ENCODE measurements at regions not wholly inside any gene's neighbourhood (a gene's known extent, or its start where the extent isn't known, plus 50 kb on each side); places are given as distances from the start of the nearest gene placed in this dataset.

DNA sequence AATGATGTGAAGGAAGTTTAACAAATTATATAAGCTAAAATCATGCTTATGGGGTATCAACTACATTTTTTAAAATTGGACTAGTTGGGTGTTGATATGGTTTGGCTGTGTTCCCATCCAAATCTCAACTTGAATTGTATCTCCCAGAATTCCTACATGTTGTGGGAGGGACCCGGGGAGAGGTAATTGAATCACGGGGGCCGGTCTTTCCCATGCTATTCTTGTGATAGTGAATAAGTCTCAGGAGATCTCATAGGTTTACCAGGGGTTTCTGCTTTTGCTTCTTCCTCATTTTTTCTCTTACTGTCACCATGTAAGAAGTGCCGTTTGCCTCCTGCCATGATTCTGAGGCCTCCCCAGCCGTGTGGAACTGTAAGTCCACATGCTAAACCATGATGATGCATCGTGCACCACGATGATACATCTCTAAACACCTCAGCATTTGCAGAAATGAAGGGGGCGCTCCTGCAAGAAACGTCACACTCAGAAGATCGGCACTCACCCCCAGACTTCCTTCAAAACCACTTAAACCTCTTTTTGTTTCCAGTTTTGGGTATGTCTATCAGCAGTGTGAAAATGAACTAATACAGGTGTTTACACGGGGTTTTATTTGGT lies 340.0 kb downstream of the SHANK2 start:
- intact Hi-C loops (cut with micrococcal nuclease; ENCODE audit: unreplicated experiment): no loop called here
- Histone ChIP-seq H3K36me3 (ENCODE audit: low read depth) (no peaks in the 10 kb centered on the region), H3K4me2 (no peak overlapping the region), H3K4me3 (no peak overlapping the region), H3K4me1 (replicated peaks; ENCODE audit: insufficient read depth) (no peaks in the 10 kb centered on the region), H3K9me2 (ENCODE audit: insufficient read depth) (no peaks in the 10 kb centered on the region), H2AFZ (no peak overlapping the region), H3K9me3 (ENCODE audit: insufficient read depth, low read depth) (no peaks in the 10 kb centered on the region), H4K20me1 (ENCODE audit: insufficient read depth) (0 out of 2 replicates have a peak, but pooled peaks cover 9% of the 10 kb centered on the region), H3K27me3 (ENCODE audit: insufficient read depth, low read depth) (no peaks in the 10 kb centered on the region), H3K27ac (no peak overlapping the region), H3K79me2 (ENCODE audit: low read depth) (no peaks in the 10 kb centered on the region), H3F3A (ENCODE audit: insufficient read depth, low read depth) (no peaks in the 10 kb centered on the region)
- BruUV-seq (replicated peaks): no TSS peak
- ChIA-PET POLR2A (ENCODE audit: unreplicated experiment) (interaction anchor here (0.6 kb wide), 1 partner anchor 91 kb away, joined by 3 read pairs; no protein-coding TSS in a partner anchor), CTCF (no interaction called here)
- DNase-seq: no peak
- TF ChIP-seq EZH2 (IDR thresholded peaks at IDR 0.05; ENCODE audit: low read depth): no peak
- TF ChIP-seq CTCF (conservative IDR thresholded peaks at IDR 0.05): no peak

- POLR2A ChIA-PET (ENCODE audit: unreplicated experiment): no interaction called here
- no peak for DNase-seq
- H3F3A ChIP-seq (ENCODE audit: insufficient read depth, low read depth): no peaks in the 10 kb centered on the region
Measured at GRCh38 chr11:70913715-70914231, 338.6 kb downstream of the SHANK2 start.

DNA sequence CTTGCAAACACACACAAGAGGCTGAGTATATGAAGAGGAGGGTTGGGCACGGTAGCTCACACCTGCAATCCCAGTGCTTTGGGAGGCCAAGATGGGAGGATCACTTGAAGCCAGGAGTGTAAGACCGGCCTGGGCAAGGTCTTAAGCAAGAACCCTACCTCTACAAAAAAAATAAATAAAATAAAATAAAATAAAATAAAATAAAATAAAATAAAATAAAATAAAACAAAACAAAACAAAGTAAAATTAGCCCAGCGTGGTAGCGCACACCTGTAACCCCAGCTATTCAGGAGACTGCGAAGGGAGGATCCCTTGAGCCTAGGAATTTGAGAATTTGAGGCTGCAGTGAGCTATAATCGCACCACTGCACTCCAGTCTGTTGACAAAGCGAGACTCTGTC lies 337.9 kb downstream of the SHANK2 start:
- TF ChIP-seq CTCF (conservative IDR thresholded peaks at IDR 0.05): no peak
- TF ChIP-seq EZH2 (IDR thresholded peaks at IDR 0.05; ENCODE audit: low read depth): no peak
- H3K27ac ChIP-seq: no peak overlapping the region
- H3K4me3 ChIP-seq: no peak overlapping the region
- H4K20me1 ChIP-seq (ENCODE audit: insufficient read depth): 0 out of 2 replicates have a peak, but pooled peaks cover 8% of the 10 kb centered on the region
- H3K4me2 ChIP-seq: no peak overlapping the region
- ChIA-PET POLR2A (ENCODE audit: unreplicated experiment) (no interaction called here), CTCF (interaction anchor here (0.7 kb wide), 1 partner anchor 29 kb away, joined by 16 read pairs; no protein-coding TSS in a partner anchor)
- no peaks in the 10 kb centered on the region for H3K79me2 ChIP-seq (ENCODE audit: low read depth)
- no peaks in the 10 kb centered on the region for H3K9me3 ChIP-seq (ENCODE audit: insufficient read depth, low read depth)
- no peaks in the 10 kb centered on the region for H3K36me3 ChIP-seq (ENCODE audit: low read depth)
- intact Hi-C loops (cut with micrococcal nuclease; ENCODE audit: unreplicated experiment): no loop called here
- DNase-seq: no peak
- H2AFZ ChIP-seq: no peak overlapping the region
- BruUV-seq (replicated peaks): no TSS peak
- H3K27me3 ChIP-seq (ENCODE audit: insufficient read depth, low read depth): no peaks in the 10 kb centered on the region
- no peaks in the 10 kb centered on the region for H3K4me1 ChIP-seq (replicated peaks; ENCODE audit: insufficient read depth)
- H3K9me2 ChIP-seq (ENCODE audit: insufficient read depth): no peaks in the 10 kb centered on the region
- no peaks in the 10 kb centered on the region for H3F3A ChIP-seq (ENCODE audit: insufficient read depth, low read depth)

More at GRCh38 chr11:70913715-70914231, 338.6 kb downstream of the SHANK2 start:
- no TSS peak for BruUV-seq (replicated peaks)
- Histone ChIP-seq H3K79me2 (ENCODE audit: low read depth) (no peaks in the 10 kb centered on the region), H2AFZ (no peak overlapping the region), H3K9me2 (ENCODE audit: insufficient read depth) (no peaks in the 10 kb centered on the region), H4K20me1 (ENCODE audit: insufficient read depth) (0 out of 2 replicates have a peak, but pooled peaks cover 8% of the 10 kb centered on the region), H3K36me3 (ENCODE audit: low read depth) (no peaks in the 10 kb centered on the region), H3K4me2 (no peak overlapping the region), H3K4me1 (replicated peaks; ENCODE audit: insufficient read depth) (no peaks in the 10 kb centered on the region), H3K4me3 (no peak overlapping the region), H3K9me3 (ENCODE audit: insufficient read depth, low read depth) (no peaks in the 10 kb centered on the region), H3K27ac (no peak overlapping the region), H3K27me3 (ENCODE audit: insufficient read depth, low read depth) (no peaks in the 10 kb centered on the region)
- CTCF ChIA-PET: no interaction called here
- intact Hi-C loops (cut with micrococcal nuclease; ENCODE audit: unreplicated experiment): no loop called here
- TF ChIP-seq EZH2 (IDR thresholded peaks at IDR 0.05; ENCODE audit: low read depth) (no peak), CTCF (conservative IDR thresholded peaks at IDR 0.05) (no peak)
